NB4 (cell line): ENCODE measurements at regions not wholly inside any gene's neighbourhood (a gene's known extent, or its start where the extent isn't known, plus 50 kb on each side); places are given as distances from the start of the nearest gene placed in this dataset.

Experiments
- DNase-seq: peaks from one replicate; pipeline ENCODE4 v3.0.0; 2010; ENCODE audit warnings: low read depth
- H3K4me3 ChIP-seq: one replicate; pipeline ENCODE4 v1.5.1; 2011; ENCODE audit warnings: mild to moderate bottlenecking, low read depth, low read length, moderate library complexity
- CTCF ChIP-seq: IDR thresholded peaks from one replicate; pipeline ENCODE4 v1.5.1; 2012; ENCODE audit warnings: low read depth, low read length
- MAX ChIP-seq: IDR thresholded peaks from 2 replicates; pipeline ENCODE4 v1.6.1; 2011; ENCODE audit warnings: low read depth, low read length
- MYC ChIP-seq: IDR thresholded peaks from 2 replicates; pipeline ENCODE4 v1.6.1; 2011; ENCODE audit warnings: low read depth, low read length
- POLR2A ChIP-seq: IDR thresholded peaks from 2 replicates; pipeline ENCODE4 v1.6.1; 2011; ENCODE audit warnings: mild to moderate bottlenecking; ENCODE audit not compliant: insufficient read length; ENCODE audit errors: extremely low read depth

- no peak for DNase-seq
- TF ChIP-seq MAX = no peak
- no peak for TF ChIP-seq CTCF
- no peak for TF ChIP-seq POLR2A
- no peak for TF ChIP-seq MYC
- H3K4me3 ChIP-seq = no peak overlapping the region
These were observed 69.1 kb upstream of the PTER start for GRCh38 chr10:16367621-16368292.

GRCh38 chr10:16381083-16381482 lies 55.7 kb upstream of the PTER start:
- H3K4me3 ChIP-seq = no peak overlapping the region
- DNase-seq = no peak
- TF ChIP-seq MYC (no peak), POLR2A (no peak), MAX (no peak), CTCF (no peak)

GRCh38 chr10:16384021-16384420 lies 52.8 kb upstream of the PTER start:
- no peak overlapping the region for H3K4me3 ChIP-seq
- no peak for DNase-seq
- no peak for TF ChIP-seq MAX
- TF ChIP-seq MYC = no peak

GRCh38 chr10:16386855-16387254 lies 50.0 kb upstream of the PTER start:
- no peak for DNase-seq
- no peak overlapping the region for H3K4me3 ChIP-seq
- TF ChIP-seq MAX = no peak
- no peak for TF ChIP-seq MYC
- TF ChIP-seq POLR2A = no peak
- TF ChIP-seq CTCF = no peak
